ENCODE measurements at regions not wholly inside any gene's neighbourhood (a gene's known extent, or its start where the extent isn't known, plus 50 kb on each side); places are given as distances from the start of the nearest gene placed in this dataset.

DNA sequence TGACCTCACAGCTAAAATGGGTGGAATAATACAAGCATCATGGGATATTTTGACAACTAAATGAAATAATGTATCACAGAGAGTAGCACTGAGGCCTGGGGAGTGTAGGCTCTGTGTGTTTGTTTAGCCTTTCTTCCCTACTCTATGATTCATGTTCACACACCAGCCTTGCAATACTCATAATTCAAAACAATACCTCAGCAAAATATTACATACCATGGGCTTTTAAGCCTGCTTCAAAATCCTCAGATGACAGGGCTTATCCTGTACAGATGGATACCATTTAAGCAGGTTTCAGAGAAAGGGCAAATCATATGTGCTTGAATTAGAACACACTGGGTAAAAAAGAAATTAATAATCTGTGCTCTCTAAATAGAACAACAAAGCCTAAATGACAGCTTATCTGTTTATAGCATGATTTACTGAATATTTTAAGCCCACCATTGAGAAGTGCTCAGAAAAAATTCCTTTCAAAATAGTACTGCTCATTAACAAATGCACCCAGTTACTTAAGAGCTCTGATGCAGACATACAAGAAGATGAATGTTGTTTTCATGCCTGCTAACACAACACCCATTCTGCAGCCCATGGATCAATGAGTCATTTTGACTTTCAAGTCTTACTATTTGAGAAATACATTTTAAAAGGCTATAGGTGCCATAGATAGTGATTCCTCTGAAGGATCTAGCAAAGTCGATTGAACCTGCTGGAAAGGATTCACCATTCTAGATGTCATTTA is 84.9 kb upstream of the ADAMTS20 start:
- no peak overlapping the region for H3K4me3 ChIP-seq (replicated peaks in 1 of 2; ENCODE audit: low read depth in 2 of 2, low read length in 2 of 2)
- TF ChIP-seq, protein P1, sequence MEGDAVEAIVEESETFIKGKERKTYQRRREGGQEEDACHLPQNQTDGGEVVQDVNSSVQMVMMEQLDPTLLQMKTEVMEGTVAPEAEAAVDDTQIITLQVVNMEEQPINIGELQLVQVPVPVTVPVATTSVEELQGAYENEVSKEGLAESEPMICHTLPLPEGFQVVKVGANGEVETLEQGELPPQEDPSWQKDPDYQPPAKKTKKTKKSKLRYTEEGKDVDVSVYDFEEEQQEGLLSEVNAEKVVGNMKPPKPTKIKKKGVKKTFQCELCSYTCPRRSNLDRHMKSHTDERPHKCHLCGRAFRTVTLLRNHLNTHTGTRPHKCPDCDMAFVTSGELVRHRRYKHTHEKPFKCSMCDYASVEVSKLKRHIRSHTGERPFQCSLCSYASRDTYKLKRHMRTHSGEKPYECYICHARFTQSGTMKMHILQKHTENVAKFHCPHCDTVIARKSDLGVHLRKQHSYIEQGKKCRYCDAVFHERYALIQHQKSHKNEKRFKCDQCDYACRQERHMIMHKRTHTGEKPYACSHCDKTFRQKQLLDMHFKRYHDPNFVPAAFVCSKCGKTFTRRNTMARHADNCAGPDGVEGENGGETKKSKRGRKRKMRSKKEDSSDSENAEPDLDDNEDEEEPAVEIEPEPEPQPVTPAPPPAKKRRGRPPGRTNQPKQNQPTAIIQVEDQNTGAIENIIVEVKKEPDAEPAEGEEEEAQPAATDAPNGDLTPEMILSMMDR (IDR thresholded peaks at IDR 0.05; ENCODE audit: low read depth, low read length), result no peak
- no peak for DNase-seq (ENCODE audit: low read depth in 2 of 2)

DNA sequence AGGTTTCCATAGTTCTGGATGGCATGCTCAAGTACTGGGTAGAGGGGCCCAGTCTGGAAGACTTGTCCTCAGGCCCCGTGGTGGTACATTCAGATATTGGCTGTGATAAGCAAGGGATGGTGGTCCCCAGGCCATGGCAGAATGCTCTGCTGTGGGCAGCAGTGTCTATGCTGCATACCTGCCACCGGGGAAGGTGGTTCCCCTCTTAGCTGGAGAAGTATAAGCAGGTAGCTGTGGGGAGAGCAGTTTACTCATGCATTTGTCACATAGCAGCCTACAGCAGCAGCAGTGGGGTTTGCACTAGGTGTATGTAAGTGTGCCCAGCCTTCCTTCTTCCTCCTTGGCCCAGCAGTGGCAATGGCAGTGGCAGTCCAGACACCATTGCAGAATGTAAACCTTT is 69.3 kb upstream of the ADAMTS20 start:
- no peak for DNase-seq (ENCODE audit: low read depth in 2 of 2)
- TF ChIP-seq, protein P1 (IDR thresholded peaks at IDR 0.05; ENCODE audit: low read depth, low read length), result no peak
- H3K4me3 ChIP-seq (replicated peaks in 1 of 2; ENCODE audit: low read depth in 2 of 2, low read length in 2 of 2), result no peak overlapping the region

DNA sequence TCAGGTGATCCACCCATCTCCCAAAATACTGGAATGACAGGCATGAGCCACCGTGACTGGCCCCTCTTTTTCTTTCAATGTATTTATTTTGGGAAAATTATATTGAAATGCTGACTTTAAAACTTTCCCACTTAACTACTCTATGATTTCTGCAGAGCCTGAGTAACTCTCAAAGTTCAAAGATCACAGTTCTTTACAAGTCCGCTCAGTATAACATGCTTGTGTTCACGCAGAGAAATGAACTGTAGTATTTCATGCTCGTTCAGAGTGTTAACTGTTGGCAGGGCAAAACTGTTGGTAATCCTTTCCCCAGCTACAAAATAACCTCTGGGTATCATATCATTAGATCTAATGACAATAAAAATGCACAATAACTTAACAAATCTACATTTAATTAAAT is 50.7 kb upstream of the ADAMTS20 start:
- no peak overlapping the region for H3K4me3 ChIP-seq (replicated peaks in 1 of 2; ENCODE audit: low read depth in 2 of 2, low read length in 2 of 2)
- DNase-seq (ENCODE audit: low read depth in 2 of 2), result no peak
- TF ChIP-seq, protein P1 (IDR thresholded peaks at IDR 0.05; ENCODE audit: low read depth, low read length), result no peak

Measured in cardiac fibroblast (primary cell).